ENCODE measurements at regions not wholly inside any gene's neighbourhood (a gene's known extent, or its start where the extent isn't known, plus 50 kb on each side); places are given as distances from the start of the nearest gene placed in this dataset.

- no peaks in the 10 kb centered on the region for H3K9me2 ChIP-seq (replicated peaks; ENCODE audit: low read depth, low read length)
- no peak overlapping the region for H3K4me2 ChIP-seq (ENCODE audit: low read depth, low read length, poor library complexity, severe bottlenecking)
- H4K20me1 ChIP-seq (ENCODE audit: insufficient read depth, low read length, poor library complexity, severe bottlenecking) = no peaks in the 10 kb centered on the region
- H3F3A ChIP-seq (ENCODE audit: low read depth) = no peaks in the 10 kb centered on the region
- H3K4me1 ChIP-seq (ENCODE audit: insufficient read depth, low read length, poor library complexity, severe bottlenecking) = peaks cover 10% of the 10 kb centered on the region
- H3K79me2 ChIP-seq (ENCODE audit: insufficient read depth, low read length) = no peaks in the 10 kb centered on the region
- H3K9ac ChIP-seq (ENCODE audit: low read depth, low read length, poor library complexity, severe bottlenecking) = no peak overlapping the region
- H2AFZ ChIP-seq (ENCODE audit: low read length) = no peak overlapping the region
- no peak overlapping the region for H3K4me3 ChIP-seq (ENCODE audit: low read length, poor library complexity, severe bottlenecking)
- H3K9me3 ChIP-seq (ENCODE audit: insufficient read depth, low read depth, low read length) = no peaks in the 10 kb centered on the region
- TF ChIP-seq EZH2phosphoT487 (IDR thresholded peaks at IDR 0.05; ENCODE audit: borderline replicate concordance) = no peak
- no peak for TF ChIP-seq CTCF (conservative IDR thresholded peaks at IDR 0.05; ENCODE audit: low read length)
- no peaks in the 10 kb centered on the region for H3K36me3 ChIP-seq (ENCODE audit: insufficient read depth, low read length)
- H3K27me3 ChIP-seq (ENCODE audit: insufficient read depth, low read length, poor library complexity, severe bottlenecking) = no peaks in the 10 kb centered on the region
Measured at GRCh38 chr12:68489273-68489672, 121.4 kb upstream of the RAP1B start.

- Histone ChIP-seq H3K4me1 (ENCODE audit: insufficient read depth, low read length, poor library complexity, severe bottlenecking) (peaks cover 16% of the 10 kb centered on the region), H3K27me3 (ENCODE audit: insufficient read depth, low read length, poor library complexity, severe bottlenecking) (no peaks in the 10 kb centered on the region), H3K9me2 (replicated peaks; ENCODE audit: low read depth, low read length) (no peaks in the 10 kb centered on the region), H3K79me2 (ENCODE audit: insufficient read depth, low read length) (no peaks in the 10 kb centered on the region), H3K4me3 (ENCODE audit: low read length, poor library complexity, severe bottlenecking) (no peak overlapping the region), H3K9ac (ENCODE audit: low read depth, low read length, poor library complexity, severe bottlenecking) (no peak overlapping the region), H2AFZ (ENCODE audit: low read length) (no peak overlapping the region), H3K36me3 (ENCODE audit: insufficient read depth, low read length) (no peaks in the 10 kb centered on the region), H3K4me2 (ENCODE audit: low read depth, low read length, poor library complexity, severe bottlenecking) (no peak overlapping the region), H4K20me1 (ENCODE audit: insufficient read depth, low read length, poor library complexity, severe bottlenecking) (no peaks in the 10 kb centered on the region), H3K9me3 (ENCODE audit: insufficient read depth, low read depth, low read length) (no peaks in the 10 kb centered on the region), H3F3A (ENCODE audit: low read depth) (no peaks in the 10 kb centered on the region)
- TF ChIP-seq CTCF (conservative IDR thresholded peaks at IDR 0.05; ENCODE audit: low read length) (no peak), EZH2phosphoT487 (IDR thresholded peaks at IDR 0.05; ENCODE audit: borderline replicate concordance) (no peak)
Measured at GRCh38 chr12:68490476-68490875, 120.2 kb upstream of the RAP1B start.

GRCh38 chr12:68491204-68491960, 119.3 kb upstream of the RAP1B start:
- Histone ChIP-seq H3K9me3 (ENCODE audit: insufficient read depth, low read depth, low read length) (no peaks in the 10 kb centered on the region), H3K36me3 (ENCODE audit: insufficient read depth, low read length) (no peaks in the 10 kb centered on the region), H3K4me2 (ENCODE audit: low read depth, low read length, poor library complexity, severe bottlenecking) (no peak overlapping the region), H4K20me1 (ENCODE audit: insufficient read depth, low read length, poor library complexity, severe bottlenecking) (no peaks in the 10 kb centered on the region), H3K4me1 (ENCODE audit: insufficient read depth, low read length, poor library complexity, severe bottlenecking) (peaks cover 22% of the 10 kb centered on the region), H3K27me3 (ENCODE audit: insufficient read depth, low read length, poor library complexity, severe bottlenecking) (no peaks in the 10 kb centered on the region), H2AFZ (ENCODE audit: low read length) (no peak overlapping the region), H3K9ac (ENCODE audit: low read depth, low read length, poor library complexity, severe bottlenecking) (no peak overlapping the region), H3K4me3 (ENCODE audit: low read length, poor library complexity, severe bottlenecking) (no peak overlapping the region), H3F3A (ENCODE audit: low read depth) (no peaks in the 10 kb centered on the region), H3K9me2 (replicated peaks; ENCODE audit: low read depth, low read length) (no peaks in the 10 kb centered on the region), H3K79me2 (ENCODE audit: insufficient read depth, low read length) (no peaks in the 10 kb centered on the region)
- TF ChIP-seq EZH2phosphoT487 (IDR thresholded peaks at IDR 0.05; ENCODE audit: borderline replicate concordance) (no peak), CTCF (conservative IDR thresholded peaks at IDR 0.05; ENCODE audit: low read length) (no peak)

All from Loucy (cell line).